HG03575 (cell line): ENCODE measurements at regions not wholly inside any gene's neighbourhood (a gene's known extent, or its start where the extent isn't known, plus 50 kb on each side); places are given as distances from the start of the nearest gene placed in this dataset.
"Not testable (repeated sequence)": the region's sequence is repeated elsewhere in the genome, so short reads cannot be mapped to it uniquely, and the experiment has no call there.

Experiments
- ATAC-seq: cut with Tn5 transposase; IDR thresholded peaks from one replicate; pipeline ENCODE4 v1.9.1; 2021; ENCODE audit not compliant: unreplicated experiment, insufficient number of reproducible peaks, low FRiP score; ENCODE audit errors: extremely low read depth

- ATAC-seq, result no peak
These were observed 57.9 kb downstream of the GPR101 start for GRCh38 chrX:136975684-136976470.

- ATAC-seq, result no peak
These were observed 65.8 kb downstream of the GPR101 start for GRCh38 chrX:136967966-136968365.

GRCh38 chrX:136963973-136964372 lies 69.8 kb downstream of the GPR101 start:
- ATAC-seq, result no peak

- no peak for ATAC-seq
These were observed 72.1 kb downstream of the GPR101 start for GRCh38 chrX:136961594-136962135.

- no peak for ATAC-seq
These were observed 74.4 kb upstream of the RBMX start for GRCh38 chrX:136954930-136955329.

GRCh38 chrX:136953867-136954787 lies 73.6 kb upstream of the RBMX start:
- ATAC-seq, result peak; percentile 89

GRCh38 chrX:136950211-136950610 lies 69.7 kb upstream of the RBMX start:
- no peak for ATAC-seq

GRCh38 chrX:136941396-136942337 lies 61.1 kb upstream of the RBMX start:
- ATAC-seq, result no peak

GRCh38 chrX:136936183-136936549 lies 55.6 kb upstream of the RBMX start:
- no peak for ATAC-seq

GRCh38 chrX:136935533-136936182 lies 55.1 kb upstream of the RBMX start:
- not testable (repeated sequence) for ATAC-seq

GRCh38 chrX:136934652-136935051 lies 54.1 kb upstream of the RBMX start:
- ATAC-seq, result not testable (repeated sequence)

- no peak for ATAC-seq
These were observed 53.2 kb upstream of the RBMX start for GRCh38 chrX:136933611-136934145.

GRCh38 chrX:136931661-136932060 lies 51.1 kb upstream of the RBMX start:
- ATAC-seq, result no peak
